Stimulated activated CD4-positive, alpha-beta T cell treated with anti-CD3 and anti-CD28 coated beads, Interleukin-15, amount 100 ng/mL, for 48 hours (primary cell): ENCODE measurements at regions not wholly inside any gene's neighbourhood (a gene's known extent, or its start where the extent isn't known, plus 50 kb on each side); places are given as distances from the start of the nearest gene placed in this dataset.

Experiments used
- DNase-seq, 2 donors: peaks; one replicate each; pipeline ENCODE4 v3.0.0-alpha.2; 2020; ENCODE audit warnings: low read depth in 2 of 2

GRCh38 chr5:174374206-174374605 lies 328.7 kb downstream of the NSG2 start:
- DNase-seq: no peak

- DNase-seq: no peak
Measured at GRCh38 chr5:174376056-174376455, 330.6 kb downstream of the NSG2 start.

- no peak for DNase-seq
Measured at GRCh38 chr5:174376726-174377373, 331.3 kb downstream of the NSG2 start.

- no peak for DNase-seq
Measured at GRCh38 chr5:174378121-174378874, 332.8 kb downstream of the NSG2 start.

- DNase-seq: no peak
Measured at GRCh38 chr5:174380311-174380710, 334.8 kb downstream of the NSG2 start.

- DNase-seq: no peak
Measured at GRCh38 chr5:174381241-174381640, 335.7 kb downstream of the NSG2 start.

- DNase-seq: no peak
Measured at GRCh38 chr5:174383210-174384167, 338.0 kb downstream of the NSG2 start.

- DNase-seq: no peak
Measured at GRCh38 chr5:174384509-174384947, 339.0 kb downstream of the NSG2 start.

- no peak for DNase-seq
Measured at GRCh38 chr5:174386306-174386705, 338.1 kb upstream of the MSX2 start.

GRCh38 chr5:174386846-174387245 lies 337.5 kb upstream of the MSX2 start:
- DNase-seq: no peak

GRCh38 chr5:174387448-174387847 lies 336.9 kb upstream of the MSX2 start:
- no peak for DNase-seq

- DNase-seq: no peak
Measured at GRCh38 chr5:174392892-174393291, 331.5 kb upstream of the MSX2 start.

- DNase-seq: no peak
Measured at GRCh38 chr5:174396541-174396940, 327.8 kb upstream of the MSX2 start.

GRCh38 chr5:174397206-174397605 lies 327.2 kb upstream of the MSX2 start:
- DNase-seq: no peak

GRCh38 chr5:174398171-174398570 lies 326.2 kb upstream of the MSX2 start:
- no peak for DNase-seq

GRCh38 chr5:174399411-174399810 lies 325.0 kb upstream of the MSX2 start:
- no peak for DNase-seq

- no peak for DNase-seq
Measured at GRCh38 chr5:174400461-174400860, 323.9 kb upstream of the MSX2 start.

- DNase-seq: no peak
Measured at GRCh38 chr5:174401793-174402192, 322.6 kb upstream of the MSX2 start.

GRCh38 chr5:174402222-174402812 lies 322.1 kb upstream of the MSX2 start:
- no peak for DNase-seq

- no peak for DNase-seq
Measured at GRCh38 chr5:174404848-174405247, 319.5 kb upstream of the MSX2 start.

- DNase-seq: no peak
Measured at GRCh38 chr5:174409070-174409469, 315.3 kb upstream of the MSX2 start.

GRCh38 chr5:174409971-174410370 lies 314.4 kb upstream of the MSX2 start:
- no peak for DNase-seq
